IMR-90 (cell line): ENCODE measurements at regions not wholly inside any gene's neighbourhood (a gene's known extent, or its start where the extent isn't known, plus 50 kb on each side); places are given as distances from the start of the nearest gene placed in this dataset.

Source experiments
- ATAC-seq: fragments of 200-7000 bp; cut with Tn5 transposase; 2 replicates; pipeline ENCODE4 v1.9.1; 2020; ENCODE audit warnings: low read depth, mild to moderate bottlenecking, moderate library complexity
- BruUV-seq: library from RNA; stranded (reverse); fragments of 400-500 nt; replicated peaks from 2 replicates; lab custom pipeline; 2021; lab: Mats Ljungman, UMichigan
- CTCF ChIA-PET: fragments of 300-600 bp; formaldehyde crosslinking; extraction: SDS; loops from one replicate; lab custom pipeline; 2021; ENCODE audit warnings: antibody characterized with exemption; lab: Yijun Ruan, JAX
- POLR2A ChIA-PET: fragments of 300-600 bp; sonication (Branson Sonifier 250); formaldehyde crosslinking; loops from one replicate; lab custom pipeline; 2022; ENCODE audit warnings: antibody characterized with exemption; ENCODE audit not compliant: unreplicated experiment; lab: Charles Lee
- DNase-seq: peaks from one replicate; pipeline ENCODE4 v3.0.0; 2013
- H2AFZ ChIP-seq: replicated peaks from 2 replicates; pipeline ENCODE3; 2013; ENCODE audit warnings: low read length, mild to moderate bottlenecking; ENCODE audit not compliant: poor library complexity
- H2AK5ac ChIP-seq: 2 replicates; pipeline ENCODE4 v1.6.1; 2013; ENCODE audit warnings: low read depth, low read length, inconsistent platforms
- H2AK9ac ChIP-seq: replicated peaks from 2 replicates; pipeline ENCODE3; 2013; ENCODE audit warnings: mild to moderate bottlenecking, low read depth, low read length, moderate library complexity; ENCODE audit not compliant: poor library complexity
- H2BK120ac ChIP-seq: 2 replicates; pipeline ENCODE4 v1.6.1; 2013; ENCODE audit warnings: low read depth, low read length, inconsistent platforms
- H2BK15ac ChIP-seq: 3 replicates; pipeline ENCODE4 v1.6.1; 2013; ENCODE audit warnings: low read depth, low read length, inconsistent platforms
- H2BK20ac ChIP-seq: 2 replicates; pipeline ENCODE4 v1.6.1; 2013; ENCODE audit warnings: low read depth, mild to moderate bottlenecking, inconsistent platforms, low read length, moderate library complexity
- H2BK5ac ChIP-seq: 2 replicates; pipeline ENCODE4 v1.6.1; 2013; ENCODE audit warnings: mild to moderate bottlenecking, low read depth, low read length, inconsistent platforms; ENCODE audit not compliant: poor library complexity, severe bottlenecking
- H3K14ac ChIP-seq: replicated peaks from 2 replicates; pipeline ENCODE4 v1.6.1; 2013; ENCODE audit warnings: low read depth, low read length, inconsistent platforms
- H3K18ac ChIP-seq: 2 replicates; pipeline ENCODE4 v1.6.1; 2013; ENCODE audit warnings: low read depth, low read length, control low read depth
- H3K23ac ChIP-seq: 2 replicates; pipeline ENCODE4 v1.6.1; 2013; ENCODE audit warnings: low read depth, low read length, inconsistent platforms
- H3K27ac ChIP-seq: 2 replicates; pipeline ENCODE4 v1.5.1; 2013; ENCODE audit warnings: mild to moderate bottlenecking, control low read depth, low read length; ENCODE audit not compliant: insufficient read depth
- H3K27me3 ChIP-seq: 2 replicates; pipeline ENCODE4 v1.6.1; 2013; ENCODE audit warnings: low read length; ENCODE audit not compliant: control insufficient read depth, insufficient read depth
- H3K36me3 ChIP-seq: 2 replicates; pipeline ENCODE4 v1.6.1; 2013; ENCODE audit warnings: low read length, mixed read lengths; ENCODE audit not compliant: control insufficient read depth, insufficient read depth
- H3K4ac ChIP-seq: 2 replicates; pipeline ENCODE4 v1.6.1; 2013; ENCODE audit warnings: low read depth, low read length, inconsistent platforms
- H3K4me1 ChIP-seq: 2 replicates; pipeline ENCODE4 v1.6.1; 2013; ENCODE audit warnings: low read length, mixed read lengths; ENCODE audit not compliant: control insufficient read depth, insufficient read depth
- H3K4me2 ChIP-seq: 2 replicates; pipeline ENCODE4 v1.6.1; 2013; ENCODE audit warnings: low read depth, mild to moderate bottlenecking, control low read depth, low read length, moderate library complexity
- H3K4me3 ChIP-seq: 2 replicates; pipeline ENCODE4 v1.5.1; 2013; ENCODE audit warnings: low read depth, mild to moderate bottlenecking, control low read depth, low read length, moderate library complexity; ENCODE audit not compliant: insufficient read depth
- H3K56ac ChIP-seq: 2 replicates; pipeline ENCODE4 v1.6.1; 2013; ENCODE audit warnings: low read length, inconsistent platforms; ENCODE audit not compliant: insufficient read depth; ENCODE audit errors: extremely low read depth
- H3K79me1 ChIP-seq, 2 experiments: 2 replicates each; pipeline ENCODE4 v1.6.1; 2013; ENCODE audit warnings: low read length in 2 of 2, inconsistent platforms in 1 of 2, low read depth in 1 of 2
- H3K9ac ChIP-seq: 2 replicates; pipeline ENCODE4 v1.6.1; 2013; ENCODE audit warnings: low read depth, low read length, control low read depth
- H3K9me1 ChIP-seq: 2 replicates; pipeline ENCODE4 v1.6.1; 2013; ENCODE audit warnings: low read length, inconsistent platforms; ENCODE audit not compliant: insufficient read depth
- H3K9me3 ChIP-seq: 2 replicates; pipeline ENCODE4 v1.6.1; 2013; ENCODE audit warnings: low read length; ENCODE audit not compliant: control insufficient read depth, insufficient read depth
- H4K20me1 ChIP-seq: 2 replicates; pipeline ENCODE4 v1.6.1; 2013; ENCODE audit warnings: low read length, inconsistent platforms; ENCODE audit not compliant: insufficient read depth
- H4K5ac ChIP-seq: 2 replicates; pipeline ENCODE4 v1.6.1; 2013; ENCODE audit warnings: mild to moderate bottlenecking, low read depth, low read length, control low read depth
- H4K8ac ChIP-seq, 2 experiments: 2 replicates each; pipeline ENCODE4 v1.6.1; 2013; ENCODE audit warnings: low read depth in 2 of 2, low read length in 2 of 2, control low read depth in 1 of 2, inconsistent platforms in 1 of 2
- H4K91ac ChIP-seq: 2 replicates; pipeline ENCODE4 v1.6.1; 2013; ENCODE audit warnings: low read depth, low read length, inconsistent platforms; ENCODE audit not compliant: insufficient read depth
- CEBPB ChIP-seq: IDR thresholded peaks from 2 replicates; pipeline ENCODE4 v1.6.1; 2012; ENCODE audit warnings: low read depth, low read length, improper control_type of control experiment
- ELK1 ChIP-seq: fragments of 150-350 bp; IDR thresholded peaks from 2 replicates; pipeline ENCODE4 v1.6.1; 2016; ENCODE audit warnings: low read depth, mild to moderate bottlenecking, low read length, moderate library complexity, borderline replicate concordance
- SMC3 ChIP-seq: fragments of 150-350 bp; IDR thresholded peaks from 2 replicates; pipeline ENCODE4 v1.6.1; 2016; ENCODE audit warnings: low read depth, mild to moderate bottlenecking, antibody characterized with exemption, low read length, moderate library complexity
- WGBS, 2 experiments: methylation state at CpG; one replicate each; pipeline versions ENCODE4 v1.1.5 to v1.1.7; 2013; ENCODE audit warnings: missing lambda C conversion rate in 2 of 2; ENCODE audit not compliant: insufficient read length in 1 of 2; ENCODE audit errors: extremely low coverage in 2 of 2; 5-methylcytosine and 5-hydroxymethylcytosine counted together
- dilution Hi-C: fragments of 300-500 bp; cut with HindIII; formaldehyde crosslinking; loops from one replicate; pipeline ENCODE4 v1.14.3; 2018; ENCODE audit warnings: low sequenced_read_pairs; ENCODE audit not compliant: unreplicated experiment
- in situ Hi-C: fragments of 300-500 bp; cut with MboI; formaldehyde crosslinking; loops from 3 replicates; pipeline ENCODE4 v1.14.3; 2019; ENCODE audit warnings: low sequenced_read_pairs, inconsistent platforms, mixed read lengths
- intact Hi-C: fragments of 100-400 bp; cut with micrococcal nuclease; formaldehyde crosslinking; loops from 2 replicates; pipeline ENCODE4 v1.10.0; 2022

DNA sequence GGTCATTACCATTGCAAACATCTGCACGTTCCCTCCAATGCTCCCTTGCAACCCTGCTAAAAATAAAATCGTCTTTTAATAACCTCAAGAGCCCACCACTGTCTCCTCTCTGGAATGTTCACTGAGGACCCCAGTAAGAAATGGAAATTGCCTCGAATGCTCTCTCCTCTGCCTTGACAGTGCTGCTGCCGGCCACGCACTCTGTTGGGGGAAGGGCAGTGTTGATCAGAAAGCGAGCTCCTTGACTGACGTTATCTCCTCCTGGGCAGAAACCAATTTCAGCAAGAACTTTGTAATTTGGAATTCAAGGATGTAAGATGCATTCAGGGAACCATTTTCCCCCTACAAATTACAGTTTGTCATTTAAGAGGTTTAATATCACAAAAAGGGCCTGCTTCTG, 718.5 kb downstream of the UQCRFS1 start:
- no TSS peak for BruUV-seq
- Histone ChIP-seq H3K4me3 (no peak overlapping the region), H3K4ac (no peak overlapping the region), H2AK9ac (no peak overlapping the region), H2BK5ac (no peak overlapping the region), H4K20me1 (no peaks in the 10 kb centered on the region), H4K8ac (no peak overlapping the region), H3K9ac (no peak overlapping the region), H3K9me1 (no peaks in the 10 kb centered on the region), H2BK120ac (no peak overlapping the region), H3K27me3 (no peaks in the 10 kb centered on the region), H2AK5ac (no peak overlapping the region), H3K27ac (no peak overlapping the region), H3K36me3 (no peaks in the 10 kb centered on the region), H2BK15ac (no peak overlapping the region), H3K4me1 (no peaks in the 10 kb centered on the region), H3K4me2 (no peak overlapping the region), H3K56ac (no peak overlapping the region), H3K14ac (no peak overlapping the region), H4K5ac (no peak overlapping the region), H3K23ac (no peak overlapping the region), H4K91ac (no peak overlapping the region), H2BK20ac (no peak overlapping the region), H3K18ac (no peak overlapping the region), H2AFZ (no peak overlapping the region), H3K9me3 (peaks cover 25% of the 10 kb centered on the region), H3K79me1 (no peaks in the 10 kb centered on the region)
- ChIA-PET CTCF (no interaction called here), POLR2A (no interaction called here)
- no CpG with 5 or more reads among the region's 7 CpGs for WGBS, 2 experiments
- no peak for ATAC-seq
- no peak for TF ChIP-seq ELK1
- no peak for TF ChIP-seq CEBPB
- no peak for TF ChIP-seq SMC3
- no peak for DNase-seq
- dilution Hi-C loops (no loop called here), in situ Hi-C loops (no loop called here), intact Hi-C loops (no loop called here)
